CD14-positive monocyte (primary cell): ENCODE measurements at regions not wholly inside any gene's neighbourhood (a gene's known extent, or its start where the extent isn't known, plus 50 kb on each side); places are given as distances from the start of the nearest gene placed in this dataset.

Source experiments
- DNase-seq, 3 donors: peaks; one replicate each; pipeline ENCODE4 v3.0.0-alpha.2; 2011 to 2022
- H2AFZ ChIP-seq: 2 replicates; pipeline ENCODE4 v1.6.0; 2012; ENCODE audit warnings: mild to moderate bottlenecking, low read depth, low read length, inconsistent platforms; ENCODE audit not compliant: insufficient read depth, poor library complexity, severe bottlenecking
- H3K27ac ChIP-seq, 2 donors: 1 replicate in 1 of 2; 2 replicates in 1 of 2; pipeline ENCODE4 v1.5.1; 2012 to 2013; ENCODE audit warnings: low read length in 2 of 2, control low read depth in 1 of 2, inconsistent platforms in 1 of 2, low read depth in 1 of 2, mild to moderate bottlenecking in 1 of 2
- H3K27me3 ChIP-seq, 2 donors: one replicate each; pipeline versions ENCODE4 v1.6.0 to v1.6.1; 2011 to 2013; ENCODE audit warnings: low read length in 2 of 2; ENCODE audit not compliant: control insufficient read depth in 2 of 2, insufficient read depth in 2 of 2
- H3K36me3 ChIP-seq, 2 donors: replicated peaks in 1 of 2; 1 replicate in 1 of 2; 2 replicates in 1 of 2; pipeline versions ENCODE4 v1.5.1 to v1.6.1; 2012 to 2013; ENCODE audit warnings: low read length in 2 of 2, control low read depth in 1 of 2, inconsistent platforms in 1 of 2, mild to moderate bottlenecking in 1 of 2; ENCODE audit not compliant: insufficient read depth in 2 of 2, control insufficient read depth in 1 of 2
- H3K4me1 ChIP-seq, 2 donors: 1 replicate in 1 of 2; 2 replicates in 1 of 2; pipeline versions ENCODE4 v1.5.1 to v1.6.1; 2012 to 2013; ENCODE audit warnings: low read length in 2 of 2, control low read depth in 1 of 2, inconsistent platforms in 1 of 2, mild to moderate bottlenecking in 1 of 2, moderate library complexity in 1 of 2; ENCODE audit not compliant: insufficient read depth in 2 of 2, control insufficient read depth in 1 of 2
- H3K4me2 ChIP-seq: replicated peaks from 2 replicates; pipeline ENCODE3; 2012; ENCODE audit warnings: low read length, moderate library complexity, mild to moderate bottlenecking; ENCODE audit not compliant: poor library complexity, severe bottlenecking; ENCODE audit errors: extremely low read depth
- H3K4me3 ChIP-seq, 3 experiments: fragments of 200-600 bp in 1 of 3; sonication (generic) in 1 of 3; replicated peaks in 1 of 3; 1 replicate in 2 of 3; 2 replicates in 1 of 3; pipeline ENCODE4 v1.5.1; 2011 to 2013; ENCODE audit warnings: low read length in 3 of 3, mild to moderate bottlenecking in 3 of 3, control low read depth in 2 of 3, low read depth in 2 of 3, inconsistent platforms in 1 of 3, moderate library complexity in 1 of 3
- H3K79me2 ChIP-seq: 2 replicates; pipeline ENCODE4 v1.6.0; 2012; ENCODE audit warnings: mild to moderate bottlenecking, control low read depth, inconsistent platforms, low read length, moderate library complexity; ENCODE audit not compliant: insufficient read depth
- H3K9ac ChIP-seq: 2 replicates; pipeline ENCODE4 v1.6.0; 2017; ENCODE audit warnings: low read length, mild to moderate bottlenecking; ENCODE audit not compliant: insufficient read depth, poor library complexity, severe bottlenecking
- H3K9me3 ChIP-seq, 2 donors: replicated peaks in 1 of 2; 1 replicate in 1 of 2; 2 replicates in 1 of 2; pipeline versions ENCODE4 v1.5.1 to v1.6.1; 2012 to 2013; ENCODE audit warnings: low read length in 2 of 2, control low read depth in 1 of 2; ENCODE audit not compliant: control insufficient read depth in 1 of 2, insufficient read depth in 1 of 2
- H4K20me1 ChIP-seq: 2 replicates; pipeline ENCODE4 v1.6.0; 2012; ENCODE audit warnings: mild to moderate bottlenecking, low read length, control low read depth, moderate library complexity; ENCODE audit not compliant: insufficient read depth
- H3K27ac Mint-ChIP-seq, 7 donors: one replicate each; pipeline ENCODE4 v1.8.0; 2020; ENCODE audit warnings: mild to moderate bottlenecking in 7 of 7, mixed read lengths in 7 of 7, moderate library complexity in 6 of 7, inconsistent platforms in 2 of 7
- H3K27me3 Mint-ChIP-seq, 3 donors: one replicate each; pipeline ENCODE4 v1.8.0; 2021 to 2022; ENCODE audit warnings: low read depth in 3 of 3, mild to moderate bottlenecking in 3 of 3, mixed read lengths in 3 of 3, moderate library complexity in 3 of 3, inconsistent platforms in 1 of 3
- H3K36me3 Mint-ChIP-seq, 2 donors: one replicate each; pipeline ENCODE4 v1.8.0; 2020; ENCODE audit warnings: mixed read lengths in 2 of 2, inconsistent platforms in 1 of 2, mild to moderate bottlenecking in 1 of 2
- H3K4me1 Mint-ChIP-seq: one replicate; pipeline ENCODE4 v1.8.0; 2020; ENCODE audit warnings: mild to moderate bottlenecking, mixed read lengths
- H3K4me3 Mint-ChIP-seq, 2 donors: one replicate each; pipeline ENCODE4 v1.8.0; 2020; ENCODE audit warnings: mild to moderate bottlenecking in 2 of 2, mixed read lengths in 2 of 2, moderate library complexity in 1 of 2
- H3K9me3 Mint-ChIP-seq, 7 donors: one replicate each; pipeline ENCODE4 v1.8.0; 2020 to 2022; ENCODE audit warnings: mixed read lengths in 7 of 7, mild to moderate bottlenecking in 6 of 7, moderate library complexity in 6 of 7, inconsistent platforms in 2 of 7
- CTCF ChIP-seq: fragments of 200-600 bp; IDR thresholded peaks from one replicate; pipeline ENCODE4 v1.8.0; 2022; ENCODE audit warnings: antibody characterized with exemption, mild to moderate bottlenecking
- WGBS: methylation state at CpG from one replicate; pipeline ENCODE4 v1.1.5; 2013; ENCODE audit warnings: missing lambda C conversion rate; ENCODE audit not compliant: insufficient coverage; 5-methylcytosine and 5-hydroxymethylcytosine counted together
- intact Hi-C, 2 donors: fragments of 100-400 bp; cut with micrococcal nuclease; formaldehyde crosslinking; loops; one replicate each; pipeline versions ENCODE4 v1.15.0 to v1.15.1; 2023

GRCh38 chr6:14339172-14339571, 221.6 kb downstream of the CD83 start:
- no peaks in the 10 kb centered on the region for H3K9me3 Mint-ChIP-seq
- no CpG with 5 or more reads among the region's 1 CpG for WGBS
- Histone ChIP-seq H3K9me3 (no peaks in the 10 kb centered on the region), H3K9ac (no peak overlapping the region), H2AFZ (peak overlapping the region; percentile 66), H4K20me1 (no peaks in the 10 kb centered on the region), H3K4me2 (no peak overlapping the region), H3K4me1 (peaks cover 38 to 46% of the 10 kb centered on the region in 2 donors), H3K79me2 (no peaks in the 10 kb centered on the region), H3K4me3 (no peak overlapping the region), H3K27me3 (no peaks in the 10 kb centered on the region), H3K36me3 (no peaks in the 10 kb centered on the region), H3K27ac (peak overlapping the region; percentile 11 to 71)
- no peaks in the 10 kb centered on the region for H3K36me3 Mint-ChIP-seq
- DNase-seq: no peak
- peaks cover 53% of the 10 kb centered on the region for H3K4me1 Mint-ChIP-seq
- no peak overlapping the region for H3K4me3 Mint-ChIP-seq
- intact Hi-C loops: no loop called here
- no peaks in the 10 kb centered on the region for H3K27me3 Mint-ChIP-seq
- H3K27ac Mint-ChIP-seq: peak overlapping the region; percentile 49 to 91 (median 73)
- no peak for TF ChIP-seq CTCF

GRCh38 chr6:14339711-14340584, 222.4 kb downstream of the CD83 start:
- peak overlapping the region; percentile 11 to 71 for H3K27ac ChIP-seq

More at GRCh38 chr6:14339711-14340584, 222.4 kb downstream of the CD83 start:
- peak overlapping the region; percentile 49 to 91 (median 73) for H3K27ac Mint-ChIP-seq
- Histone ChIP-seq H3K4me1 (peaks cover 38 to 46% of the 10 kb centered on the region in 2 donors), H2AFZ (peak overlapping the region; percentile 66), H3K9me3 (no peaks in the 10 kb centered on the region), H4K20me1 (no peaks in the 10 kb centered on the region), H3K27me3 (no peaks in the 10 kb centered on the region), H3K4me3 (no peak overlapping the region), H3K9ac (no peak overlapping the region), H3K79me2 (no peaks in the 10 kb centered on the region), H3K4me2 (no peak overlapping the region), H3K36me3 (no peaks in the 10 kb centered on the region)
- no peaks in the 10 kb centered on the region for H3K27me3 Mint-ChIP-seq
- DNase-seq: peak in 2 of 3 donors; percentile 8 to 25
- H3K4me1 Mint-ChIP-seq: peaks cover 53% of the 10 kb centered on the region
- no peak for TF ChIP-seq CTCF
- H3K9me3 Mint-ChIP-seq: no peaks in the 10 kb centered on the region
- H3K4me3 Mint-ChIP-seq: no peak overlapping the region
- no peaks in the 10 kb centered on the region for H3K36me3 Mint-ChIP-seq
- 89% methylated on average over 2 of the region's 4 CpGs for WGBS
- intact Hi-C loops: no loop called here
